ENCODE measurements at regions not wholly inside any gene's neighbourhood (a gene's known extent, or its start where the extent isn't known, plus 50 kb on each side); places are given as distances from the start of the nearest gene placed in this dataset.
A peak's percentile ranks its signal among the peaks of the same experiment; 100 is the strongest.

DNA sequence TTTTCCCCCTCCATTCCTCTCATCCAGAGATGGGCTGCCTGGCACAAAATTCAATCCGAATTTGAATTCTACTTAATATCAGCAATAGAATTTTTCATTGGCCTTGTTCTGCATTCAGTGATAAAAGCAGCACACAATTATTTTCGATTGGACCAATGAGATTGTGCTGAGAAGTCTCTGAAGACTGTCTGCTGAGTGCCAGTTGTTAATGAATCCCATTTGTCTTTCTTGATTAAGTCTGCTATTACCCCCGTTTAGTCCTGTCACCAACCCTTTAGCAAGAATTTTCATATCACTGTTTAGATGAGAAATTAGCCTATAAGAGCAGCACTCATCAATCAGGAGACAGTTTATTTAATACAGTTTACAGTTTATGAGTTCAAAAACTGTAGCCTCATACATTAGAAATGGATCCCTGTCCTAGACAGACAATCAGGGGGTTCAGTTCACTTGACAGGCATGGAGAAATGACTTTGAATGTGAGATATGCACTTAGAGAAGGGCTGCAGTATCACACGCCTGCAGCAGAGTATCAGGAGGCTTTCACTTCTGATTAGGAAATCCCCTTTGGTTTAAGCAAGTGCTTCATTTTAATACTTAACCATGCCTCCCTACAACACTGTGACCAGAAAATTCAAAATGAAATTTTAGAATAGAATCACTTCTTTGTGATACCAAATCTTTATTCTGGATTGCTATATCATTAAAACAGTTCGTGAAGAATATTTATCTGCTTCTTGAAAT is 304.7 kb upstream of the PTBP2 start:
- H3K27ac ChIP-seq = peak overlapping the region; percentile 70

DNA sequence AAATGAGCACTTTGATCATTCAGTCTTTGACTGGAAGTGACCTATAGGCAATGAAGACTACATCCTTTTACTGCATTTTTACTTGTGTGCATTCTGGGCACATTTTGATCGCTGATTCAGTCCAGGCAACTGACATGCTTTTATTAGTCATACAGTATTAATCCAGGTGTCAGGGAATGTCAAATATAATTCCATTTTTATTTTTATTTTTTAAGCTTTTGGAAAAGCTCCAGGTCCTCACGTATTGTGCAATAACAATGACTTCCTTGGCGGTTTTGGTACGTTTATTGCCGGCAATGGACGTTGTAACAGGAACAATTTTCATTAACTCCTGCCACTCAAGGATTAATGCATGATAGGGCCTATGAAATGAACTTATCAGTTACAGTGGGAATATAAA is 302.6 kb upstream of the PTBP2 start:
- H3K36me3 ChIP-seq (ENCODE audit: low read depth) = no peaks in the 10 kb centered on the region
- no peaks in the 10 kb centered on the region for H3K27me3 ChIP-seq (replicated peaks; ENCODE audit: insufficient read depth)
- peaks cover 17% of the 10 kb centered on the region for H3F3A ChIP-seq (ENCODE audit: insufficient read depth)
- in situ Hi-C loops (cut with MboI) = no loop called here
- peaks cover 12% of the 10 kb centered on the region for H3K4me1 ChIP-seq (ENCODE audit: insufficient read depth)
- no peak overlapping the region for H3K27ac ChIP-seq
- no peak for DNase-seq
- H3K4me2 ChIP-seq (ENCODE audit: unreplicated experiment) = no peak overlapping the region
- no peak overlapping the region for H3K9ac ChIP-seq
- TF ChIP-seq EZH2phosphoT487 (IDR thresholded peaks at IDR 0.05; ENCODE audit: insufficient read depth, low read depth) (no peak), EZH2 (IDR thresholded peaks at IDR 0.05; ENCODE audit: insufficient read depth, poor library complexity, severe bottlenecking) (no peak)
- H3K9me2 ChIP-seq (ENCODE audit: insufficient read depth) = no peaks in the 10 kb centered on the region
- no peaks in the 10 kb centered on the region for H3K9me3 ChIP-seq (ENCODE audit: low read depth)
- H4K20me1 ChIP-seq (ENCODE audit: insufficient read depth) = no peaks in the 10 kb centered on the region
- H2AFZ ChIP-seq = no peak overlapping the region
- H3K4me3 ChIP-seq = no peak overlapping the region
- 89 to 92% methylated on average over 6 of the region's 6 CpGs for WGBS, 2 experiments (ENCODE audit: low coverage in 1 of 2, low lambda C conversion rate in 2 of 2, missing lambda C conversion rate in 2 of 2)
- H3K79me2 ChIP-seq (ENCODE audit: insufficient read depth) = no peaks in the 10 kb centered on the region

More for the DNA sequence above, 304.7 kb upstream of the PTBP2 start:
- TF ChIP-seq EZH2phosphoT487 (IDR thresholded peaks at IDR 0.05; ENCODE audit: insufficient read depth, low read depth) = no peak
- TF ChIP-seq EZH2 (IDR thresholded peaks at IDR 0.05; ENCODE audit: insufficient read depth, poor library complexity, severe bottlenecking) = no peak
- DNase-seq = peak; percentile 23
- Histone ChIP-seq H3K36me3 (ENCODE audit: low read depth) (no peaks in the 10 kb centered on the region), H3F3A (ENCODE audit: insufficient read depth) (peaks cover 17% of the 10 kb centered on the region), H3K27me3 (replicated peaks; ENCODE audit: insufficient read depth) (no peaks in the 10 kb centered on the region), H4K20me1 (ENCODE audit: insufficient read depth) (no peaks in the 10 kb centered on the region), H2AFZ (no peak overlapping the region), H3K9me2 (ENCODE audit: insufficient read depth) (no peaks in the 10 kb centered on the region), H3K4me3 (peak overlapping the region; percentile 21), H3K9ac (peak overlapping the region; percentile 40), H3K79me2 (ENCODE audit: insufficient read depth) (no peaks in the 10 kb centered on the region), H3K4me1 (ENCODE audit: insufficient read depth) (peaks cover 12% of the 10 kb centered on the region), H3K9me3 (ENCODE audit: low read depth) (no peaks in the 10 kb centered on the region), H3K4me2 (ENCODE audit: unreplicated experiment) (peak overlapping the region; percentile 46)
- 21 to 29% methylated on average over 5 of the region's 5 CpGs for WGBS, 2 experiments (ENCODE audit: low coverage in 1 of 2, low lambda C conversion rate in 2 of 2, missing lambda C conversion rate in 2 of 2)
- in situ Hi-C loops (cut with MboI) = no loop called here

DNA sequence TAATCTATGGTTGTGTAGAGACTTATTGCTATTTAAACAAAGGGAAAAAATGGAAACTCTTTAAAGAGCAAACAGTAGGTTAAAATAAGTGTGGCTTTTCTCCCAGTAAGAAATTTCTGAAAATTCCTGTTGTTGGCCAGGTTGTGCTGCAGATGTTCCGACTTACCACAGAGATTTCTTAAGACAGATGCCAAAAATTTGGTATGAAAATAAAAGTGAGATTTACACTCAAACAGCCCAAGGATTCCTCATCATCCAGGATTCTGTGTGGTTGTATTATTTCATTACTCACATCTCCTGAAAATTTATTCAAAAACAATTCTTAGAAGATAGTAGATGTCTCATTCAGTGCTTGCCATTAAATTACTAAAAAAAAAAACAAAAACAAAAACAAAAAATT is 296.7 kb upstream of the PTBP2 start:
- DNase-seq = peak; percentile 57

DNA sequence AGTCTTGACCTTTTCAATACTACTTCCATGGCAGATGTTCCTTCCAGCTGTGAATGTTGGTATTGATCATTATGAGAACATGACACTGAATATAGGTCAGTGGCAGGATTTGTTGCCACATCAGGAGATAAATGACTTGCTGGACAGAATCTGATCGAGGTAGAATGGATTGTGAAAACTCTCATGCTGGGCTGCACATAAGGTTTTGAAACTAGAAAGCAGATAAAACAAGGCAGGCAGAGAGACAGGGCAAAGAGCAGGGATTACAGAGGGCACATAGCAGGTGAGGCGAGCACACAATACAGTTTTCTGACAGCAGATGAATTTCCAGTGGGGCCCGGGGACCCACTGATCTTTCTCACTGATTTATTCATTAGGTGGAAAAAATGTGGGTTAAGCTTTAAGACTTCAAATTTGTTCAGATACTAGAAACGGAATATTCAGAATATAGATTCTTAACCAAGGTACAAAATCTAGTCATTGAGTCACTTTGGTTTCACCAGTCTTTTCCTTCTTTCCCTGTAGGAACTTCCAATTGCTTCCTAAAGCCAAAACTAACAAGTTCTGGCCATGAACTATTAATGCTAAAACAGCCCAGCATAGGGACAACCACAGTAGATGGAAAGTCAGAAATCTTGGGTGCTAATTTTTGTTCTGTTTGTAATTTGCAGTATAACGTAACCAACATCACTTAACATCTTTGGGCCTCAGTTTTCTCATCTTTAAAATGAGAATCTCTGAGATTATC is 296.0 kb upstream of the PTBP2 start:
- Histone ChIP-seq H3K4me3 (no peak overlapping the region), H3K9me2 (ENCODE audit: insufficient read depth) (no peaks in the 10 kb centered on the region), H3K27me3 (replicated peaks; ENCODE audit: insufficient read depth) (no peaks in the 10 kb centered on the region), H4K20me1 (ENCODE audit: insufficient read depth) (no peaks in the 10 kb centered on the region), H3K79me2 (ENCODE audit: insufficient read depth) (no peaks in the 10 kb centered on the region), H3K4me2 (ENCODE audit: unreplicated experiment) (no peak overlapping the region), H3K36me3 (ENCODE audit: low read depth) (no peaks in the 10 kb centered on the region), H3K9me3 (ENCODE audit: low read depth) (no peaks in the 10 kb centered on the region), H3F3A (ENCODE audit: insufficient read depth) (peaks cover 7% of the 10 kb centered on the region; the same call in 1 of the 2 replicates), H3K4me1 (ENCODE audit: insufficient read depth) (peaks cover 16% of the 10 kb centered on the region), H2AFZ (no peak overlapping the region), H3K9ac (no peak overlapping the region), H3K27ac (no peak overlapping the region)
- no peak for DNase-seq
- WGBS, 2 experiments (ENCODE audit: low coverage in 1 of 2, low lambda C conversion rate in 2 of 2, missing lambda C conversion rate in 2 of 2) = 83 to 87% methylated on average over 5 of the region's 5 CpGs
- no peak for TF ChIP-seq EZH2phosphoT487 (IDR thresholded peaks at IDR 0.05; ENCODE audit: insufficient read depth, low read depth)
- TF ChIP-seq EZH2 (IDR thresholded peaks at IDR 0.05; ENCODE audit: insufficient read depth, poor library complexity, severe bottlenecking) = no peak
- in situ Hi-C loops (cut with MboI) = no loop called here

More for the DNA sequence above, 296.7 kb upstream of the PTBP2 start:
- Histone ChIP-seq H3K27ac (no peak overlapping the region), H3K36me3 (ENCODE audit: low read depth) (no peaks in the 10 kb centered on the region), H3K79me2 (ENCODE audit: insufficient read depth) (no peaks in the 10 kb centered on the region), H3K4me3 (no peak overlapping the region), H3K9me2 (ENCODE audit: insufficient read depth) (no peaks in the 10 kb centered on the region), H2AFZ (no peak overlapping the region), H3K4me2 (ENCODE audit: unreplicated experiment) (peak overlapping the region; percentile 43), H3K27me3 (replicated peaks; ENCODE audit: insufficient read depth) (no peaks in the 10 kb centered on the region), H3K9ac (no peak overlapping the region), H3F3A (ENCODE audit: insufficient read depth) (peaks cover 7% of the 10 kb centered on the region; the same call in 1 of the 2 replicates), H3K4me1 (ENCODE audit: insufficient read depth) (peaks cover 15% of the 10 kb centered on the region), H3K9me3 (ENCODE audit: low read depth) (no peaks in the 10 kb centered on the region), H4K20me1 (ENCODE audit: insufficient read depth) (no peaks in the 10 kb centered on the region)
- 11 to 12% methylated on average over 1 of the region's 1 CpG for WGBS, 2 experiments (ENCODE audit: low coverage in 1 of 2, low lambda C conversion rate in 2 of 2, missing lambda C conversion rate in 2 of 2)
- TF ChIP-seq EZH2phosphoT487 (IDR thresholded peaks at IDR 0.05; ENCODE audit: insufficient read depth, low read depth) = no peak
- TF ChIP-seq EZH2 (IDR thresholded peaks at IDR 0.05; ENCODE audit: insufficient read depth, poor library complexity, severe bottlenecking) = no peak
- in situ Hi-C loops (cut with MboI) = no loop called here
